Neuronal stem cell (in vitro differentiated cells): ENCODE measurements at regions not wholly inside any gene's neighbourhood (a gene's known extent, or its start where the extent isn't known, plus 50 kb on each side); places are given as distances from the start of the nearest gene placed in this dataset.

Experiments used
- DNase-seq: peaks from one replicate; pipeline ENCODE4 v3.0.0-alpha.2; 2013; ENCODE audit warnings: low spot score
- H2AFZ ChIP-seq: one replicate; pipeline ENCODE4 v1.6.1; 2013; ENCODE audit warnings: mild to moderate bottlenecking, low read length, inconsistent platforms
- H2AK5ac ChIP-seq: 2 replicates; pipeline ENCODE4 v1.6.1; 2013; ENCODE audit warnings: low read depth, mild to moderate bottlenecking, inconsistent platforms, low read length, moderate library complexity, mixed read lengths
- H2BK120ac ChIP-seq: 2 replicates; pipeline ENCODE4 v1.6.1; 2013; ENCODE audit warnings: low read depth, mild to moderate bottlenecking, inconsistent platforms, low read length, moderate library complexity, mixed read lengths
- H2BK12ac ChIP-seq: one replicate; pipeline ENCODE4 v1.6.1; 2013; ENCODE audit warnings: low read length, inconsistent platforms
- H2BK15ac ChIP-seq: 2 replicates; pipeline ENCODE4 v1.6.1; 2013; ENCODE audit warnings: mild to moderate bottlenecking, low read length, inconsistent platforms, mixed read lengths
- H2BK5ac ChIP-seq: one replicate; pipeline ENCODE4 v1.6.1; 2013; ENCODE audit warnings: inconsistent platforms, mild to moderate bottlenecking, low read length, moderate library complexity
- H3K14ac ChIP-seq: one replicate; pipeline ENCODE4 v1.6.1; 2013; ENCODE audit warnings: low read length, inconsistent platforms
- H3K18ac ChIP-seq: 2 replicates; pipeline ENCODE4 v1.6.1; 2013; ENCODE audit warnings: low read length, inconsistent platforms
- H3K23ac ChIP-seq: 2 replicates; pipeline ENCODE4 v1.6.1; 2013; ENCODE audit warnings: low read depth, mild to moderate bottlenecking, mixed read lengths, low read length, inconsistent platforms; ENCODE audit not compliant: poor library complexity
- H3K27ac ChIP-seq: replicated peaks from 3 replicates; pipeline ENCODE4 v1.5.1; 2013; ENCODE audit warnings: low read length, inconsistent platforms
- H3K27me3 ChIP-seq, 3 experiments: 2 replicates each; pipeline ENCODE4 v1.6.1; 2013; ENCODE audit warnings: low read length in 3 of 3, mild to moderate bottlenecking in 2 of 3, inconsistent platforms in 1 of 3, low read depth in 1 of 3, mixed read lengths in 1 of 3, moderate library complexity in 1 of 3; ENCODE audit not compliant: control insufficient read depth in 3 of 3, insufficient read depth in 3 of 3
- H3K36me3 ChIP-seq, 2 donors: replicated peaks in 1 of 2; 2 replicates each; pipeline ENCODE4 v1.6.1; 2013; ENCODE audit warnings: low read length in 2 of 2; ENCODE audit not compliant: control insufficient read depth in 2 of 2, insufficient read depth in 2 of 2
- H3K4ac ChIP-seq: 2 replicates; pipeline ENCODE4 v1.6.1; 2013; ENCODE audit warnings: inconsistent platforms, mild to moderate bottlenecking, low read length, moderate library complexity
- H3K4me1 ChIP-seq, 2 donors: 1 replicate in 1 of 2; 2 replicates in 1 of 2; pipeline ENCODE4 v1.6.1; 2013; ENCODE audit warnings: low read length in 2 of 2, low read depth in 1 of 2; ENCODE audit not compliant: control insufficient read depth in 2 of 2, insufficient read depth in 1 of 2
- H3K4me2 ChIP-seq: one replicate; pipeline ENCODE4 v1.6.1; 2013; ENCODE audit warnings: mild to moderate bottlenecking, low read length, inconsistent platforms; ENCODE audit not compliant: insufficient read depth, poor library complexity, severe bottlenecking
- H3K4me3 ChIP-seq, 2 donors: 2 replicates each; pipeline ENCODE4 v1.5.1; 2013; ENCODE audit warnings: low read length in 2 of 2, mild to moderate bottlenecking in 2 of 2, inconsistent platforms in 1 of 2, moderate library complexity in 1 of 2
- H3K79me1 ChIP-seq: one replicate; pipeline ENCODE4 v1.6.1; 2013; ENCODE audit warnings: low read depth, mild to moderate bottlenecking, inconsistent platforms, low read length, moderate library complexity
- H3K9ac ChIP-seq: one replicate; pipeline ENCODE4 v1.6.1; 2013; ENCODE audit warnings: mild to moderate bottlenecking, low read depth, low read length, inconsistent platforms; ENCODE audit not compliant: poor library complexity
- H3K9me3 ChIP-seq, 2 donors: replicated peaks in 1 of 2; 2 replicates each; pipeline versions ENCODE3 to v1.6.1; 2013; ENCODE audit warnings: low read length in 2 of 2, mild to moderate bottlenecking in 2 of 2, inconsistent platforms in 1 of 2, low read depth in 1 of 2, mixed read lengths in 1 of 2, moderate library complexity in 1 of 2; ENCODE audit not compliant: control insufficient read depth in 2 of 2, insufficient read depth in 1 of 2
- H4K8ac ChIP-seq: one replicate; pipeline ENCODE4 v1.6.1; 2013; ENCODE audit warnings: low read depth, mild to moderate bottlenecking, inconsistent platforms, low read length, moderate library complexity
- H4K91ac ChIP-seq: one replicate; pipeline ENCODE4 v1.6.1; 2013; ENCODE audit warnings: low read length, low read depth, mild to moderate bottlenecking, inconsistent platforms; ENCODE audit not compliant: poor library complexity
- WGBS, 2 donors: extraction: QIAGEN DNeasy Blood & Tissue Kit; methylation state at CpG; one replicate each; pipeline ENCODE4 v1.1.7; 2013; ENCODE audit warnings: missing lambda C conversion rate in 2 of 2, mixed read lengths in 1 of 2; ENCODE audit not compliant: insufficient read length in 2 of 2, insufficient replicate concordance in 1 of 2; ENCODE audit errors: extremely low coverage in 2 of 2; 5-methylcytosine and 5-hydroxymethylcytosine counted together

- Histone ChIP-seq H3K27ac (no peak overlapping the region), H2AK5ac (peak overlapping the region; percentile 11), H4K8ac (no peak overlapping the region), H3K23ac (no peak overlapping the region), H2AFZ (no peak overlapping the region), H3K18ac (no peak overlapping the region), H3K27me3 (peaks cover 0 to 4% (median 0%) of the 10 kb centered on the region in 3 experiments), H3K4me1 (peaks cover 0 to 1% of the 10 kb centered on the region in 2 donors), H3K9me3 (peaks cover 7 to 15% of the 10 kb centered on the region in 2 donors), H3K14ac (no peak overlapping the region), H2BK12ac (no peak overlapping the region), H2BK120ac (no peak overlapping the region), H2BK15ac (no peak overlapping the region), H4K91ac (no peak overlapping the region), H3K4me3 (no peak overlapping the region), H3K4ac (no peak overlapping the region), H2BK5ac (no peak overlapping the region), H3K9ac (no peak overlapping the region), H3K4me2 (no peak overlapping the region), H3K79me1 (peaks cover 2% of the 10 kb centered on the region), H3K36me3 (peaks cover 0 to 2% of the 10 kb centered on the region in 2 donors)
- no CpG with 5 or more reads among the region's 16 CpGs for WGBS, 2 donors
- DNase-seq: no peak
Observed at GRCh38 chr2:239716536-239717318, 308.4 kb downstream of the NDUFA10 start.

- H3K4me1 ChIP-seq: peaks cover 0 to 6% of the 10 kb centered on the region in 2 donors
- no peak overlapping the region for H3K27ac ChIP-seq
- H3K27me3 ChIP-seq: peaks cover 0 to 4% (median 0%) of the 10 kb centered on the region in 3 experiments
- no peak overlapping the region for H3K4me3 ChIP-seq
- DNase-seq: no peak
- H2BK12ac ChIP-seq: peak overlapping the region; percentile 43
- no peak overlapping the region for H4K91ac ChIP-seq
- H3K4ac ChIP-seq: no peak overlapping the region
- no peak overlapping the region for H3K14ac ChIP-seq
- H2BK15ac ChIP-seq: no peak overlapping the region
- peak overlapping the region; percentile 70 for H3K23ac ChIP-seq
- peak overlapping the region; percentile 66 for H3K9ac ChIP-seq
- 100% methylated on average over 2 of the region's 6 CpGs; no CpG with 5 or more reads in 1 of the 2 donors for WGBS, 2 donors
- no peak overlapping the region for H2BK120ac ChIP-seq
- peaks cover 2% of the 10 kb centered on the region for H3K79me1 ChIP-seq
- no peak overlapping the region for H3K18ac ChIP-seq
- H4K8ac ChIP-seq: no peak overlapping the region
- peaks cover 7 to 16% of the 10 kb centered on the region in 2 donors for H3K9me3 ChIP-seq
- H3K4me2 ChIP-seq: no peak overlapping the region
- H2AFZ ChIP-seq: no peak overlapping the region
- H2AK5ac ChIP-seq: peak overlapping the region; percentile 11
- H3K36me3 ChIP-seq: peaks cover 0 to 2% of the 10 kb centered on the region in 2 donors
- H2BK5ac ChIP-seq: no peak overlapping the region
Observed at GRCh38 chr2:239716009-239716408, 309.1 kb downstream of the NDUFA10 start.

GRCh38 chr2:239715606-239716005 lies 309.5 kb downstream of the NDUFA10 start:
- Histone ChIP-seq H4K8ac (no peak overlapping the region), H3K9me3 (peaks cover 7 to 16% of the 10 kb centered on the region in 2 donors), H3K4me1 (peaks cover 0 to 7% of the 10 kb centered on the region in 2 donors), H3K79me1 (peaks cover 2% of the 10 kb centered on the region), H3K36me3 (peaks cover 0 to 2% of the 10 kb centered on the region in 2 donors), H3K4me2 (no peak overlapping the region), H3K4ac (no peak overlapping the region), H3K27ac (no peak overlapping the region), H3K9ac (peak overlapping the region; percentile 66), H3K27me3 (peaks cover 0 to 4% (median 0%) of the 10 kb centered on the region in 3 experiments), H2BK120ac (no peak overlapping the region), H3K14ac (no peak overlapping the region), H4K91ac (no peak overlapping the region), H2BK12ac (peak overlapping the region; percentile 43), H2AK5ac (peak overlapping the region; percentile 65), H3K23ac (peak overlapping the region; percentile 70), H3K4me3 (no peak overlapping the region), H2BK5ac (no peak overlapping the region), H2AFZ (no peak overlapping the region), H3K18ac (no peak overlapping the region), H2BK15ac (no peak overlapping the region)
- no CpG with 5 or more reads among the region's 15 CpGs for WGBS, 2 donors
- DNase-seq: no peak

DNA sequence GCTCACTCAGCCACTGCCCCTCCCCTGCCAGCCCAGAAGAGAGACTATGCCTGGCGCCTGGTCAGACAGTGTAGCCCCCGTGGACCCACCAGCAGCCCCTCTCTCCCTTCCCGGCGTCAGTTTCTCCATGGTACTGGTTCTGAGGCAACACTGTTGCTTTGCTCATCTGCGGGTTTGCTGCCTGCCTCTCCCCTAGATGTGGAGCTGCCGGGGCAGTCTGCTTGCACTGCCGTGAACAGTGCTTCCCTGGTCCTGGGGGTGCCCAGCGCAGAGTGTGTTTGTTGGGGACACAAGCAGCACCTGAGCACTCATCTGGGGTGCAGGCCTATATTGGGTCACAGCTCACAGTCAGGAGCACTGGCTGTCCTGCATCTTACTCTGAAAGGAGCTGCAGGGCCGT lies 309.9 kb downstream of the NDUFA10 start:
- Histone ChIP-seq H3K79me1 (peaks cover 2% of the 10 kb centered on the region), H4K91ac (no peak overlapping the region), H3K4ac (no peak overlapping the region), H2BK12ac (no peak overlapping the region), H2BK5ac (no peak overlapping the region), H3K4me3 (no peak overlapping the region), H3K18ac (no peak overlapping the region), H3K36me3 (peaks cover 0 to 2% of the 10 kb centered on the region in 2 donors), H3K23ac (no peak overlapping the region), H3K27me3 (peaks cover 0 to 4% (median 0%) of the 10 kb centered on the region in 3 experiments), H3K4me2 (no peak overlapping the region), H3K9me3 (peaks cover 7 to 16% of the 10 kb centered on the region in 2 donors), H2AFZ (no peak overlapping the region), H3K9ac (no peak overlapping the region), H2AK5ac (peak overlapping the region; percentile 65), H4K8ac (no peak overlapping the region), H2BK120ac (no peak overlapping the region), H3K14ac (no peak overlapping the region), H2BK15ac (peak overlapping the region; percentile 39), H3K4me1 (peaks cover 0 to 7% of the 10 kb centered on the region in 2 donors), H3K27ac (no peak overlapping the region)
- WGBS, 2 donors: no CpG with 5 or more reads among the region's 9 CpGs
- DNase-seq: no peak
